ENCODE measurements at regions not wholly inside any gene's neighbourhood (a gene's known extent, or its start where the extent isn't known, plus 50 kb on each side); places are given as distances from the start of the nearest gene placed in this dataset.

- Histone ChIP-seq H3K79me2 (ENCODE audit: insufficient read depth, low read length) (no peaks in the 10 kb centered on the region), H4K20me1 (ENCODE audit: insufficient read depth, low read length) (no peaks in the 10 kb centered on the region), H3K36me3 (ENCODE audit: insufficient read depth, low read length) (no peaks in the 10 kb centered on the region), H3K9ac (ENCODE audit: low read depth, low read length) (no peak overlapping the region), H2AFZ (ENCODE audit: low read depth, low read length) (no peak overlapping the region), H3K27ac (ENCODE audit: low read length) (no peak overlapping the region), H3K4me3 (ENCODE audit: low read depth in 1 of 2, low read length in 2 of 2) (no peak overlapping the region), H3K9me3 (ENCODE audit: insufficient read depth, low read length, severe bottlenecking) (no peaks in the 10 kb centered on the region), H3K27me3 (ENCODE audit: insufficient read depth, low read length, poor library complexity) (no peaks in the 10 kb centered on the region), H3K4me2 (ENCODE audit: insufficient read depth, low read length) (no peak overlapping the region), H3K4me1 (ENCODE audit: insufficient read depth, low read length) (no peaks in the 10 kb centered on the region)
- no peak for TF ChIP-seq EZH2 (IDR thresholded peaks at IDR 0.05; ENCODE audit: borderline replicate concordance, low read depth, low read length, severe bottlenecking)
- TF ChIP-seq, protein P1, sequence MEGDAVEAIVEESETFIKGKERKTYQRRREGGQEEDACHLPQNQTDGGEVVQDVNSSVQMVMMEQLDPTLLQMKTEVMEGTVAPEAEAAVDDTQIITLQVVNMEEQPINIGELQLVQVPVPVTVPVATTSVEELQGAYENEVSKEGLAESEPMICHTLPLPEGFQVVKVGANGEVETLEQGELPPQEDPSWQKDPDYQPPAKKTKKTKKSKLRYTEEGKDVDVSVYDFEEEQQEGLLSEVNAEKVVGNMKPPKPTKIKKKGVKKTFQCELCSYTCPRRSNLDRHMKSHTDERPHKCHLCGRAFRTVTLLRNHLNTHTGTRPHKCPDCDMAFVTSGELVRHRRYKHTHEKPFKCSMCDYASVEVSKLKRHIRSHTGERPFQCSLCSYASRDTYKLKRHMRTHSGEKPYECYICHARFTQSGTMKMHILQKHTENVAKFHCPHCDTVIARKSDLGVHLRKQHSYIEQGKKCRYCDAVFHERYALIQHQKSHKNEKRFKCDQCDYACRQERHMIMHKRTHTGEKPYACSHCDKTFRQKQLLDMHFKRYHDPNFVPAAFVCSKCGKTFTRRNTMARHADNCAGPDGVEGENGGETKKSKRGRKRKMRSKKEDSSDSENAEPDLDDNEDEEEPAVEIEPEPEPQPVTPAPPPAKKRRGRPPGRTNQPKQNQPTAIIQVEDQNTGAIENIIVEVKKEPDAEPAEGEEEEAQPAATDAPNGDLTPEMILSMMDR (IDR thresholded peaks at IDR 0.05; ENCODE audit: borderline replicate concordance, extremely low read depth, low read length, poor library complexity, severe bottlenecking) = no peak
- DNase-seq (no peak), ATAC-seq (ENCODE audit: insufficient read depth, low read depth) (no peak)
Observed at GRCh38 chr15:93965304-93965908, 266.0 kb upstream of the MCTP2 start.

GRCh38 chr15:93954985-93955571, 276.3 kb upstream of the MCTP2 start:
- Histone ChIP-seq H3K36me3 (ENCODE audit: insufficient read depth, low read length) (no peaks in the 10 kb centered on the region), H3K9ac (ENCODE audit: low read depth, low read length) (no peak overlapping the region), H3K4me2 (ENCODE audit: insufficient read depth, low read length) (no peak overlapping the region), H3K79me2 (ENCODE audit: insufficient read depth, low read length) (no peaks in the 10 kb centered on the region), H4K20me1 (ENCODE audit: insufficient read depth, low read length) (no peaks in the 10 kb centered on the region), H3K4me1 (ENCODE audit: insufficient read depth, low read length) (no peaks in the 10 kb centered on the region), H3K27ac (ENCODE audit: low read length) (no peak overlapping the region), H2AFZ (ENCODE audit: low read depth, low read length) (no peak overlapping the region), H3K4me3 (ENCODE audit: low read depth in 1 of 2, low read length in 2 of 2) (no peak overlapping the region), H3K27me3 (ENCODE audit: insufficient read depth, low read length, poor library complexity) (no peaks in the 10 kb centered on the region), H3K9me3 (ENCODE audit: insufficient read depth, low read length, severe bottlenecking) (no peaks in the 10 kb centered on the region)
- ATAC-seq (ENCODE audit: insufficient read depth, low read depth) = no peak
- no peak for DNase-seq
- TF ChIP-seq, protein P1 (IDR thresholded peaks at IDR 0.05; ENCODE audit: borderline replicate concordance, extremely low read depth, low read length, poor library complexity, severe bottlenecking) = no peak
- TF ChIP-seq EZH2 (IDR thresholded peaks at IDR 0.05; ENCODE audit: borderline replicate concordance, low read depth, low read length, severe bottlenecking) = no peak

GRCh38 chr15:93948726-93949125, 282.6 kb upstream of the MCTP2 start:
- Histone ChIP-seq H3K4me2 (ENCODE audit: insufficient read depth, low read length) (no peak overlapping the region), H3K9me3 (ENCODE audit: insufficient read depth, low read length, severe bottlenecking) (no peaks in the 10 kb centered on the region), H3K27me3 (ENCODE audit: insufficient read depth, low read length, poor library complexity) (no peaks in the 10 kb centered on the region), H3K36me3 (ENCODE audit: insufficient read depth, low read length) (no peaks in the 10 kb centered on the region), H3K4me1 (ENCODE audit: insufficient read depth, low read length) (peaks cover under 1% of the 10 kb centered on the region), H3K4me3 (ENCODE audit: low read depth in 1 of 2, low read length in 2 of 2) (no peak overlapping the region), H3K9ac (ENCODE audit: low read depth, low read length) (no peak overlapping the region), H3K27ac (ENCODE audit: low read length) (no peak overlapping the region), H3K79me2 (ENCODE audit: insufficient read depth, low read length) (no peaks in the 10 kb centered on the region), H4K20me1 (ENCODE audit: insufficient read depth, low read length) (no peaks in the 10 kb centered on the region), H2AFZ (ENCODE audit: low read depth, low read length) (no peak overlapping the region)
- DNase-seq (no peak), ATAC-seq (ENCODE audit: insufficient read depth, low read depth) (no peak)
- TF ChIP-seq, protein P1 (IDR thresholded peaks at IDR 0.05; ENCODE audit: borderline replicate concordance, extremely low read depth, low read length, poor library complexity, severe bottlenecking) = no peak
- TF ChIP-seq EZH2 (IDR thresholded peaks at IDR 0.05; ENCODE audit: borderline replicate concordance, low read depth, low read length, severe bottlenecking) = no peak
